ENCODE measurements at regions not wholly inside any gene's neighbourhood (a gene's known extent, or its start where the extent isn't known, plus 50 kb on each side); places are given as distances from the start of the nearest gene placed in this dataset.
"Not testable (repeated sequence)": the region's sequence is repeated elsewhere in the genome, so short reads cannot be mapped to it uniquely, and the experiment has no call there.

DNA sequence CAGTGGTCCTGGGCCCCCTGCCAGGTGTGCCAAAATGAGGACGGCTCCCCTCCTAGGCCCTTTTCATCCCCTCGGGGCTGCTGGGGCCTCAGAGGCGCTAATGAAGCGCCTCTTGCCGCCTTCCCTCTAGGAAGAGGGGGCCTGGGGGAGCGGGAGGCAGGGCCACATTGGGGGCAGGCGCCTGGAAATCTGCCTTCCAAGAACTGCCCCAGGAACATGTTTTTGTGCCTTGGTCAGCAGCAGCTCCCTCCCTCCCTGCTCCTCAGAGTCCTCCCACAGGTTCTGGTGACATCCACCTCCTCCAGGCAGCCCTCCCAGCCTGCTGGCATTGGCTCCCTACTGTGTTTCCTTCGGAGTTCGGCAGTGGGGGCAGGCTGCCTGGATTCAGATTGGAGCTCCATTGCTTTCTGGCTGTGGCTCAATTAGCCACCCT lies 155.3 kb downstream of the CRLF3 start:
- not testable (repeated sequence) for TF ChIP-seq CTCF, POLR2A (IDR thresholded peaks at IDR 0.05)
